ENCODE measurements at regions not wholly inside any gene's neighbourhood (a gene's known extent, or its start where the extent isn't known, plus 50 kb on each side); places are given as distances from the start of the nearest gene placed in this dataset.
"Not testable (repeated sequence)": the region's sequence is repeated elsewhere in the genome, so short reads cannot be mapped to it uniquely, and the experiment has no call there.

DNA sequence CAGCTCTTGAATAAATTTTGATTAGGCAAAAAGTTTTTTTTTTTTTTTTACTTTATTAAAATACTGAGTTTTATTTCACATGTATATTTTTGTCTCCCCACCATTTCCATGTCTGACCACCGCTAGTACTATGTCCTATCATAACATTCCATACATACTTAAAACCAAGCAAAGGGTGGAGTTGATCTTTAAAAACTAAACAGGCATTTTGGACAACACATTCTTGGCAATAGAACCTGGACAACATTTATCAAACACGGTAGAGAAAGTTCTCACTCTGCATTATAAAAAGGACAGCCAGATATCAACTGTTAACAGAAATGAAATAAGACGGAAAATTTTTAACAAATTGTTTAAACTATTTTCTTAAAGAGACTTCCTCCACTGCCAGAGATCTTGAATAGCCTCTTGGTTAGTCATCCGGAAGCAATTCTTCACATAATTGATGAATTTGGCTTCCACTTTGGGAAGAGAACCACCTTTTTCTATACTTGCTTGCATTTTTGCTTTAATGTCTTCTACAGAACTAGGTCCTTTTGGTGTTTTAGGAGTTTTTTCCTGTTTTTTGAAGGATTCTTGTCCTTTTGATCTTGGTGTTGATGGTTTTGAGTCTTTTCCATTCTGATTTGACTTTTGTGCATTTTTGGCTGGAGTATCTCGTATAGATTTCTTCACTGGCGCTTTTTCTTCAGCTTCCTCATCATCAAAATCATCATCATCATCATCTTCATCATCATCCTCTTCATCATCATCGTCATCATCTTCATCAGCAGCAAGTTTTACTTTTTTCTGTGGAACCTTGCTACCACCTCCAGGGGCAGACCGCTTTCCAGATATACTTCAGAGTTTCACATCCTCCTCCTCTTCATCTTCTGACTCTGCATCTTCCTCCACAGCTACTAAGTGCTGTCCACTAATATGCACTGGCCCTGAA lies 58.7 kb downstream of the POU5F2 start:
- H3K4me3 ChIP-seq (replicated peaks in 1 of 2; ENCODE audit: low read depth in 2 of 2, low read length in 2 of 2): not testable (repeated sequence)
- DNase-seq (ENCODE audit: low read depth in 2 of 2): peak; percentile 65 to 77

DNA sequence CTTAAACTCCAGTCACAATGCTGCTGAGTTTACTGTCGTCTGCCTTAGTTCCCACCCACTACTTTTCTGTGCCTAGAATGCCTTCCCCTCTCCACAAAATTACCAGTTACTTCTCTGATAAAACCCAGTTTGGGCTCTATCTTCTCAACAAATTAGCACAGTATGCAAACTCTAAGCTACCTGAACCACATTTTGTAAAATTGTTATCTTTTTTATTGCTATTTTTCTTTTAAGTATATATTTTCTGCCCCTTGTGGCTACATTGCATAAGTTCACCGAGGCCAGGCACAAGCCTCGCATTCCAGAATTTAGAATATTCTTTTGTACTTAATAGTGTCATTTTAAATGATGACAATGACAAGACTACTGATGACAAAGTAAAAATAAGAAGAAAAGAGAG lies 60.0 kb downstream of the POU5F2 start:
- peak; percentile 13 to 28 for DNase-seq (ENCODE audit: low read depth in 2 of 2)
- TF ChIP-seq, protein P1, sequence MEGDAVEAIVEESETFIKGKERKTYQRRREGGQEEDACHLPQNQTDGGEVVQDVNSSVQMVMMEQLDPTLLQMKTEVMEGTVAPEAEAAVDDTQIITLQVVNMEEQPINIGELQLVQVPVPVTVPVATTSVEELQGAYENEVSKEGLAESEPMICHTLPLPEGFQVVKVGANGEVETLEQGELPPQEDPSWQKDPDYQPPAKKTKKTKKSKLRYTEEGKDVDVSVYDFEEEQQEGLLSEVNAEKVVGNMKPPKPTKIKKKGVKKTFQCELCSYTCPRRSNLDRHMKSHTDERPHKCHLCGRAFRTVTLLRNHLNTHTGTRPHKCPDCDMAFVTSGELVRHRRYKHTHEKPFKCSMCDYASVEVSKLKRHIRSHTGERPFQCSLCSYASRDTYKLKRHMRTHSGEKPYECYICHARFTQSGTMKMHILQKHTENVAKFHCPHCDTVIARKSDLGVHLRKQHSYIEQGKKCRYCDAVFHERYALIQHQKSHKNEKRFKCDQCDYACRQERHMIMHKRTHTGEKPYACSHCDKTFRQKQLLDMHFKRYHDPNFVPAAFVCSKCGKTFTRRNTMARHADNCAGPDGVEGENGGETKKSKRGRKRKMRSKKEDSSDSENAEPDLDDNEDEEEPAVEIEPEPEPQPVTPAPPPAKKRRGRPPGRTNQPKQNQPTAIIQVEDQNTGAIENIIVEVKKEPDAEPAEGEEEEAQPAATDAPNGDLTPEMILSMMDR (IDR thresholded peaks at IDR 0.05; ENCODE audit: low read depth, low read length): peak; percentile 37
- H3K4me3 ChIP-seq (replicated peaks in 1 of 2; ENCODE audit: low read depth in 2 of 2, low read length in 2 of 2): no peak overlapping the region

DNA sequence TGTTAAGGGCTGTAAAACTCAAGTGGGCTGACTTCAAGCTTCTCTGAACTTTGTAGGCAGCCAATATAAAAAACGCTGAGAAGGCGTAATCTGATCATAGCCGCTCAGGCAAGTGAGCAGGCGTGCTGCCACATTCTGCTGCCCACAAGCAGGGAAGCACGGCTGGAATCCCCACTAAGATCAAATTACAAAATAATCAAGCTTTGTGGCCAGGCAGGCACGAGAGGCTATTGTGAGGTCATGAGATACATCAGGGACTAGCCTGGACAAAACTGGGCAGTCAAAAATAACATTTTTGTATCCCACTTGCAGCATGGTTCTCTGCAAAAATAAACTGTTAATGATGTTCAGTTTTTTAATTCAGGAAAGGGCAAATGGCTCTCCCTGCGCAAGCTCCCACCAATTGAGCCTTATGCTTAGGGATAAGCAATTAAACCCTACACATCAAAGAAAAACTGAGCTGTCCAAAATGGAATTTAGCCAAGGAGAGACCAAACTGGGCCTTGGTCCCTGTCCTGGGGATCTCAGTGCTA lies 64.0 kb downstream of the POU5F2 start:
- no peak overlapping the region for H3K4me3 ChIP-seq (replicated peaks in 1 of 2; ENCODE audit: low read depth in 2 of 2, low read length in 2 of 2)
- peak; percentile 81 to 93 for DNase-seq (ENCODE audit: low read depth in 2 of 2)
- TF ChIP-seq, protein P1 (IDR thresholded peaks at IDR 0.05; ENCODE audit: low read depth, low read length): no peak

DNA sequence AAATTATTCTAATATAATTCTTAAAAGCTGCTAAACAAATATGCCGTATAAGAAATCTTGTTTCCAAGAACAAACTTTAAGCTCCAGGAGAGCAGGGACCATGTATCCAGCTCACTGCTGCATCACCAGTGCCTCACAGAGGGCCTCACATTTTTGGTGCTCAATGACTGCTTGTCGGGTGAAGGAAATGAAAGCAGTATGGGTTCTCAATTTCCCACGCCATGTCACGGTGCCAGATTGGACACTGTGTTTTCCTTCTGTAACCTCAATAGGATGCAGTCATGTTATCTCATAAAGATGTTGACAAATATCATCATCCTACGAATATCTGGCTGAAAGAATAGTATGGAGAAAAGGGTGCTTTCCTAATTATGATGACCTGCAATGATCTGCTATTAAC lies 64.7 kb downstream of the POU5F2 start:
- no peak overlapping the region for H3K4me3 ChIP-seq (replicated peaks in 1 of 2; ENCODE audit: low read depth in 2 of 2, low read length in 2 of 2)
- peak in 1 of 2 donors; percentile 17 for DNase-seq (ENCODE audit: low read depth in 2 of 2)
- TF ChIP-seq, protein P1 (IDR thresholded peaks at IDR 0.05; ENCODE audit: low read depth, low read length): no peak

DNA sequence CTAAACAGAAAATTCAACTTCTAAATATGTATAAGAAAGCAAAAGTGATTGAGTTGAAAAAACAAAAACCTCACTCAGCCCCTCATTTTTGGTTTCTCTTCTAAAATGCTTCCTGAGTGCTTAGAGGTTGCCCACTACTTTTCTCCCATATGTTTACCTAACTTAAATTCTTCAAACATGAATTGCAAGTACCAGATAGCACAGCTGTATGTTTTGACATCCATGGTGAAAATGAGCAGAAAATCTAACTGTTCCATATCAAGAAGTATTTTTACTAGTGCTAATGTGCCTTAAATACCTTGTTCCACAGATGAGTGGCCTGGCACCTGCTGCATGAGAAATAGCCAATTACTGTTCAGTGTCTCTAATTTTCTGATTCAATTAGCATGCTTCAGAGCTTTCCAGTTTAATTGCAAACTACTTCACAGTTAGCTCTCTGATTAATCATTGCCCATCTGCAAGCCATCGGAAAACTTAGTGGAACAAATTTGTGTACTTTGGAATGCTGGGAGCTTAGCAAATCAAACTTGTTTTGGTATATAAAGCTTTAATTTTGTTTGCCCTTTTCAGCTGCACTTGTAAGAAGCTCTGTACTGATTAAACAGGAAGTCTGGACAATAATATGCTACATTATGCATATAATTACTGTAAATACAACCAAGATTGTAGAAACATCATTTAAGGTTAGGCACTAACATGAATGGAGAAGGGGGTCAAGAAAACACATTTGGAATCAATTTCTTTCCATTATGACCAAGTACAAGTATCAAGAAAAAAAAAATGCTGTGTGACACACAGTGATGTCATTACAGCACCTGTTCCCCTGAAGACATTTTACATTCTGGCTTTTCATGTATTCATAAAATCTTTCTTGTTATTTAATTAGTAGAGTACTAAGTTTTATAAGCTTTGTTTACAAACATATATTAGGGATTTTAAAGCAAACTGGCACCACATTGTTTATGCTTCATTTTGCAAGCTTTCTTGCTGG lies 65.6 kb downstream of the POU5F2 start:
- TF ChIP-seq, protein P1 (IDR thresholded peaks at IDR 0.05; ENCODE audit: low read depth, low read length): no peak
- DNase-seq (ENCODE audit: low read depth in 2 of 2): no peak

DNA sequence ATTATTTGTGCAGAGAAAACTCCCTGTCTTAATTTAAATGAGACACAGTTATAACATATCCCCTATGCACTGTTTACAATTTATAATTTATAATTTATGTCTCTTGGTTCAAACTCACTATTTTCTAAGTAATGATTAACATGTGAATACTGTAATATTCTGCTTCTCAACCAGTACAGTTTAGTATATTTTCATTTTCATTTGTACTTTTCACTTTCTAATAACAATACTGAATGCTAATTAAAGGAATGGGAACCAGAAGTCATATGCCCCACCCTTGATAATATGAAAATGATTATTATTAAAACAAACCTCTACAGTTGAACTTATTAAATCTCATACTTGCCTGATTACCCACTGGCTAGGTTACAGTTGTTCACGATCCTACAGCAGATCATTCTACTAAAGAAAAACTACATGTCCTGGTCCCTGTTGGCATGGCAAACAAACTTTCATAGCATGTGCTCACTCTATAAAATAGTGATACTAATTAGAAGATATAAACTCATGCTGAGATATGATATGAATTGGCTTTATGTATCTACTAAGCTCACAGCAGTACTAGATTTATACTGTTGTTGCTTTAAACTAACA lies 66.4 kb downstream of the POU5F2 start:
- no peak for DNase-seq (ENCODE audit: low read depth in 2 of 2)

More for the DNA sequence above, 65.6 kb downstream of the POU5F2 start:
- H3K4me3 ChIP-seq (replicated peaks in 1 of 2; ENCODE audit: low read depth in 2 of 2, low read length in 2 of 2): no peak overlapping the region

More for the DNA sequence above, 66.4 kb downstream of the POU5F2 start:
- H3K4me3 ChIP-seq (replicated peaks in 1 of 2; ENCODE audit: low read depth in 2 of 2, low read length in 2 of 2): no peak overlapping the region
- TF ChIP-seq, protein P1 (IDR thresholded peaks at IDR 0.05; ENCODE audit: low read depth, low read length): no peak
